ENCODE measurements at regions not wholly inside any gene's neighbourhood (a gene's known extent, or its start where the extent isn't known, plus 50 kb on each side); places are given as distances from the start of the nearest gene placed in this dataset.

DNA sequence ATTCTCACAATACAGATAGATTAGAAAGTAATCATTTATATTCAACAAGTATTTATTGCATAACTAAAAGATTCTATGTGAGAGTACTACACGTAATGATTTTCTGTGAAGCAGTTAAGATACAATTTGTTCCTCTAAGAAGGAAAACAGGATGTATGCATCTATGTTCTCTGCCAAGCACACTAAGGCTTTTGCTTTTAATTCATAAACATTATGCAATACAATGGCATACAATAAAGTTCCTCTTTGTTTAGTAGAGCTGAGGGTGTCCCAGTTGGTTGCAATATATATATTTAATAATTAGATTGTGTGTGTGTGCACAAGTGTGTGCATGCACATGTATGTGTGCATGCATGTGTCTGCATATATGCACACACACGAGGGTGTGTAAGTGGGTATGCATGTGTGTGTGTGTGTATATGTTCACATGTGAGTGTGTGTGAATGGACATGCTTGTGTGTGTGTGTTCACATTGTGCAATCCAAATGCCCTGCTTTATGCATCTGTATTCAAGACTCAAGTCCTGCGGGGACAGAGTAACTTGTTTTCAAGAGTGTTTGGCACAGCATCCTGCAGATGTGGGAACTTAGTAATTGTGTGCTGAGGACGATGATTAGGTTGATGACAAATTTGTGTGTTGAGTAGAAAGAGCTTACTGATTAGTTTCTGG, 481.5 kb upstream of the KLF6 start:
- TF ChIP-seq GATA3 (IDR thresholded peaks at IDR 0.05; ENCODE audit: low read depth, low read length): no peak
- TF ChIP-seq GATA2 (IDR thresholded peaks at IDR 0.05; ENCODE audit: low read depth, low read length): no peak

Measured in SH-SY5Y (cell line).